ENCODE measurements at regions not wholly inside any gene's neighbourhood (a gene's known extent, or its start where the extent isn't known, plus 50 kb on each side); places are given as distances from the start of the nearest gene placed in this dataset.

- Histone ChIP-seq H3K27me3 (ENCODE audit: control insufficient read depth in 3 of 3, insufficient read depth in 3 of 3, low read length in 3 of 3) (no peaks in the 10 kb centered on the region), H3K4me3 (ENCODE audit: low read depth in 1 of 3, low read length in 3 of 3) (no peak overlapping the region), H3K4me1 (ENCODE audit: control insufficient read depth in 3 of 3, insufficient read depth in 2 of 3, low read depth in 1 of 3, low read length in 2 of 3) (no peaks in the 10 kb centered on the region), H3K9me3 (ENCODE audit: control insufficient read depth in 2 of 2, insufficient read depth in 1 of 2, low read depth in 1 of 2, low read length in 1 of 2) (no peaks in the 10 kb centered on the region), H3K27ac (ENCODE audit: low read depth in 1 of 3, low read length in 2 of 3) (no peak overlapping the region), H3K36me3 (ENCODE audit: control insufficient read depth in 3 of 3, insufficient read depth in 2 of 3, low read depth in 1 of 3, low read length in 3 of 3) (peaks cover 2 to 39% (median 3%) of the 10 kb centered on the region in 3 donors)
- FAIRE-seq (no peak), DNase-seq (no peak)
- 97 to 98% (median 98%) methylated on average over 4 of the region's 4 CpGs for WGBS, 3 donors
Measured at GRCh38 chr20:3304456-3304855, 65.5 kb upstream of the SLC4A11 start.

- H3K27me3 ChIP-seq (ENCODE audit: control insufficient read depth in 3 of 3, insufficient read depth in 3 of 3, low read length in 3 of 3) = no peaks in the 10 kb centered on the region
- DNase-seq = no peak
- H3K36me3 ChIP-seq (ENCODE audit: control insufficient read depth in 3 of 3, insufficient read depth in 2 of 3, low read depth in 1 of 3, low read length in 3 of 3) = peaks cover 0 to 50% (median 5%) of the 10 kb centered on the region in 3 donors
- no peaks in the 10 kb centered on the region for H3K9me3 ChIP-seq (ENCODE audit: control insufficient read depth in 2 of 2, insufficient read depth in 1 of 2, low read depth in 1 of 2, low read length in 1 of 2)
- no peaks in the 10 kb centered on the region for H3K4me1 ChIP-seq (ENCODE audit: control insufficient read depth in 3 of 3, insufficient read depth in 2 of 3, low read depth in 1 of 3, low read length in 2 of 3)
- no peak for FAIRE-seq
- WGBS, 3 donors = 66 to 91% (median 77%) methylated on average over 3 of the region's 3 CpGs
- no peak overlapping the region for H3K4me3 ChIP-seq (ENCODE audit: low read depth in 1 of 3, low read length in 3 of 3)
- H3K27ac ChIP-seq (ENCODE audit: low read depth in 1 of 3, low read length in 2 of 3) = no peak overlapping the region
Measured at GRCh38 chr20:3297079-3297378, 58.0 kb upstream of the SLC4A11 start.

- WGBS, 3 donors = 90 to 94% (median 92%) methylated on average over 12 of the region's 12 CpGs
- peaks cover 0 to 53% (median 5%) of the 10 kb centered on the region in 3 donors for H3K36me3 ChIP-seq (ENCODE audit: control insufficient read depth in 3 of 3, insufficient read depth in 2 of 3, low read depth in 1 of 3, low read length in 3 of 3)
- no peaks in the 10 kb centered on the region for H3K4me1 ChIP-seq (ENCODE audit: control insufficient read depth in 3 of 3, insufficient read depth in 2 of 3, low read depth in 1 of 3, low read length in 2 of 3)
- no peak for DNase-seq
- no peaks in the 10 kb centered on the region for H3K27me3 ChIP-seq (ENCODE audit: control insufficient read depth in 3 of 3, insufficient read depth in 3 of 3, low read length in 3 of 3)
- no peak for FAIRE-seq
- H3K4me3 ChIP-seq (ENCODE audit: low read depth in 1 of 3, low read length in 3 of 3) = no peak overlapping the region
- no peak overlapping the region for H3K27ac ChIP-seq (ENCODE audit: low read depth in 1 of 3, low read length in 2 of 3)
- no peaks in the 10 kb centered on the region for H3K9me3 ChIP-seq (ENCODE audit: control insufficient read depth in 2 of 2, insufficient read depth in 1 of 2, low read depth in 1 of 2, low read length in 1 of 2)
Measured at GRCh38 chr20:3296261-3297078, 57.5 kb upstream of the SLC4A11 start.

Measured in small intestine (tissue), 7 donors.